Peyer's patch (tissue), 4 donors: ENCODE measurements at regions not wholly inside any gene's neighbourhood (a gene's known extent, or its start where the extent isn't known, plus 50 kb on each side); places are given as distances from the start of the nearest gene placed in this dataset.

Experiments used
- DNase-seq, 3 donors: peaks; one replicate each; pipeline ENCODE4 v3.0.0-alpha.2; 2017 to 2019
- H3K27ac ChIP-seq, 4 donors: fragments of 200-600 bp; sonication (generic); one replicate each; pipeline ENCODE4 v1.5.1; 2016 to 2019
- H3K27me3 ChIP-seq, 2 donors: fragments of 200-600 bp; sonication (generic); one replicate each; pipeline ENCODE4 v1.5.1; 2019
- H3K36me3 ChIP-seq, 3 donors: fragments of 200-600 bp; sonication (generic); one replicate each; pipeline ENCODE4 v1.5.1; 2016 to 2019
- H3K4me1 ChIP-seq, 4 donors: fragments of 200-600 bp; sonication (generic); one replicate each; pipeline ENCODE4 v1.5.1; 2016 to 2019
- H3K4me3 ChIP-seq, 4 donors: fragments of 200-600 bp; sonication (generic); 1 replicate in 3 of 4; 2 replicates in 1 of 4; pipeline ENCODE4 v1.5.1; 2016 to 2019; ENCODE audit warnings: mild to moderate bottlenecking in 1 of 4
- H3K9me3 ChIP-seq, 4 donors: fragments of 200-600 bp; sonication (generic); one replicate each; pipeline ENCODE4 v1.5.1; 2016 to 2019; ENCODE audit warnings: mild to moderate bottlenecking in 1 of 4
- POLR2A ChIP-seq, 2 donors: fragments of 450-650 bp; IDR thresholded peaks; one replicate each; pipeline ENCODE4 v1.5.1; 2017; ENCODE audit warnings: antibody characterized with exemption in 2 of 2, mild to moderate bottlenecking in 2 of 2, moderate library complexity in 2 of 2
- TF ChIP-seq, protein P1 (sequence below), 6 experiments: fragments of 450-650 bp in 4 of 6; fragments of 200-600 bp in 2 of 6; sonication (generic) in 1 of 6; IDR thresholded peaks; one replicate each; pipeline ENCODE4 v1.5.1; 2017 to 2019; ENCODE audit warnings: antibody characterized with exemption in 6 of 6, mild to moderate bottlenecking in 3 of 6, moderate library complexity in 1 of 6

DNA sequence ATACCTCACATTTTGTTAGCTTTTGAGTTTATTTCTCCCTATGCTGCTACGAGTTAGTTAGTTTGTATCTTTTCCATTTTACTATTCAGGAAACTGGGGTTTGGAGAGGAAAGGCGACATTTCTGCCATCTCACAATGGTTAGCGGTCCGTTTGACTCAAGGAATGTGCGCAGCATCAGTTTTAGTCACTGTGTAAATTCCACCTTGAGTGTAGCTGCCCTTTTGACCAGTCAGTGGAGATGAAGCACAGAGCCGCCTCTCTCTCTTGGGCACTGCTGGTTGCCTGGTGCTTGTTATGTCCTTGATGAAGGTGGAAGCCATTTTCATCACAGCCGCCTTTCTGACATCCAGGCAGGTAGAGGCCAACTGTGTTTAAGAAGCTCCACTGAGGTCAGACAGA lies 185.5 kb downstream of the SCP2D1 start:
- no peak for DNase-seq
- Histone ChIP-seq H3K36me3 (no peaks in the 10 kb centered on the region), H3K9me3 (no peaks in the 10 kb centered on the region), H3K4me3 (no peak overlapping the region), H3K27me3 (no peaks in the 10 kb centered on the region), H3K27ac (no peak overlapping the region), H3K4me1 (no peaks in the 10 kb centered on the region)
- TF ChIP-seq, protein P1, sequence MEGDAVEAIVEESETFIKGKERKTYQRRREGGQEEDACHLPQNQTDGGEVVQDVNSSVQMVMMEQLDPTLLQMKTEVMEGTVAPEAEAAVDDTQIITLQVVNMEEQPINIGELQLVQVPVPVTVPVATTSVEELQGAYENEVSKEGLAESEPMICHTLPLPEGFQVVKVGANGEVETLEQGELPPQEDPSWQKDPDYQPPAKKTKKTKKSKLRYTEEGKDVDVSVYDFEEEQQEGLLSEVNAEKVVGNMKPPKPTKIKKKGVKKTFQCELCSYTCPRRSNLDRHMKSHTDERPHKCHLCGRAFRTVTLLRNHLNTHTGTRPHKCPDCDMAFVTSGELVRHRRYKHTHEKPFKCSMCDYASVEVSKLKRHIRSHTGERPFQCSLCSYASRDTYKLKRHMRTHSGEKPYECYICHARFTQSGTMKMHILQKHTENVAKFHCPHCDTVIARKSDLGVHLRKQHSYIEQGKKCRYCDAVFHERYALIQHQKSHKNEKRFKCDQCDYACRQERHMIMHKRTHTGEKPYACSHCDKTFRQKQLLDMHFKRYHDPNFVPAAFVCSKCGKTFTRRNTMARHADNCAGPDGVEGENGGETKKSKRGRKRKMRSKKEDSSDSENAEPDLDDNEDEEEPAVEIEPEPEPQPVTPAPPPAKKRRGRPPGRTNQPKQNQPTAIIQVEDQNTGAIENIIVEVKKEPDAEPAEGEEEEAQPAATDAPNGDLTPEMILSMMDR (IDR thresholded peaks at IDR 0.05): no peak
- TF ChIP-seq POLR2A (IDR thresholded peaks at IDR 0.05): no peak

DNA sequence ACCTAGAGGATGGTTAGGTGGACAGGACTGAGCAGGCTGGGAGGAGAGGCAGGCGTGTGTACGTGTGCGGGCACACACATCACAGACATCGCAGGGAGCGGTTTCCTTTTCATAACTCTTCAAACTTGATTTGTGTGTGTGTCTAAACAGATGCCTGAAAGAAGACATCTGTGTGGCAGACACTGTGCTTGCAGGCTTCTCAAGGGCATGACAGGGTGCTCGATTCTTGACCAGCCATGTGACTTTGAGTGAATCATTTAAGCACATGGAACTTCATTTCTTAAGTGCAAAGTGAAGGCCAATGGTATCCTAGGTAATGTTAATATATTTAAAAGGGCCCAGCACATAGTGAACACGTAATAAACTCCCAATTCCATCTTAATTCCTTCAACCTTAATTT lies 186.5 kb downstream of the SCP2D1 start:
- no peaks in the 10 kb centered on the region for H3K27me3 ChIP-seq
- TF ChIP-seq POLR2A (IDR thresholded peaks at IDR 0.05): no peak
- TF ChIP-seq, protein P1 (IDR thresholded peaks at IDR 0.05): no peak
- H3K4me3 ChIP-seq: no peak overlapping the region
- no peak overlapping the region for H3K27ac ChIP-seq
- H3K9me3 ChIP-seq: no peaks in the 10 kb centered on the region
- H3K4me1 ChIP-seq: no peaks in the 10 kb centered on the region
- no peak for DNase-seq
- H3K36me3 ChIP-seq: no peaks in the 10 kb centered on the region

DNA sequence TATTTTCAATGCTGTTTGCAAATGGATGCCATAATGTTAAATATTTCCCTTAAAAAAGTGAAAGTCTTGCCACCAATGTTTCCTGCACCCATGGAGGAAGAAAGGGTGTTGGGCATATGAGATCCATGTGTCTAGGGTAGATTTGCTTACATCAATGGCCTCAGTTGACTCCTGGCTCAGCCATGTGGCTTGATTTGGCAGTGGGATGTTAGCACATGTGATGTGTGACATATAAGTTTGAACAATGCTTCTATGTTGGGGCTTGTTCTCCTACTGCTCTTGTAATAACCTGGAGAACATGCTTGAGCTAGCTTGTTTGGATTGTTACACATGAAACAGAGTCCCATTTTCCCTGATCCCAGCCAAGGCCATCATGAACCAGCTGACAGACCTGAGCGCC lies 187.6 kb downstream of the SCP2D1 start:
- Histone ChIP-seq H3K27me3 (no peaks in the 10 kb centered on the region), H3K4me1 (no peaks in the 10 kb centered on the region), H3K36me3 (no peaks in the 10 kb centered on the region), H3K9me3 (no peaks in the 10 kb centered on the region), H3K27ac (no peak overlapping the region), H3K4me3 (no peak overlapping the region)
- TF ChIP-seq, protein P1 (IDR thresholded peaks at IDR 0.05): no peak
- TF ChIP-seq POLR2A (IDR thresholded peaks at IDR 0.05): no peak
- no peak for DNase-seq

DNA sequence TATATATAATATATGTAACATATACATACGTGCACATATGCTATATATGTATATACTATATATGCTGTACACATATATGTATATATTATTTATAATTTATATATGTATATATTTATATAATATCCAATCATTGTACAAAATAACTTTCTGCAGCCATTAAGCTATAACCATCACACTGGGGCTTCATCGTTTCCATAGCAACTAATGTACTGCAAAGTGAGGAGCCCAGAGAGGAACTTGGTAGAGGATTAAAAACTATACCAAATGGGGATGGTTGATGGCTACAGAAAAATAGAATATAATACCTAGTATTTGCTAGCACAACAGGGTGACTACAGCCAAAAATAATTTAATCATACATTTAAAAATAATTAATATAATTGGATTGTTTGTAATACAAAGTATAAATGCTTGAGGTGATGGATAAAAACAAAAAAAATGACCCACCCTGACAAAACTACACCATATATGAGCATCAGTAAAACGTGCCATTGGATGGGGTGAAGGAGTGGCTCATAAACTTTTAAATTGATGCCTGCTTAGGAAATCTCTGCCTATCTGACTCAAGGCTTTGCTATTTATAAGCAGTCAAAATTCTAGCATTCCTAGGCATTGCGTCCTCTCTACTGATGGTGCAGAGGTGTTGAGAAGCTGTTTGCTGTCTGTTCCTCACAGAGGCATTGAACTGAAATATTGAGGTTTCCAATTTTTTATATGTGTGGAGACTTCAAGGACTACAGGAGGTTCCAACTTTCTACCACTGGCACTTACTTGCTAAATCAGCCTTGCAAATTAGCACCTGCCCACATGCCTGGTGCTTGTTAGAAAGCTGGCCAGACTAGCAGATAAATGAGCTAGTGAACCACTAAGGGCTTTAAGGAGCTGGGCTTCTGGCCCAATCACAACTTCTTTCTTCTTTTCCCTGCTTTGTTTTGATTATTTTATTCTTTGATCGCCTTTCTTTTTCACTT lies 190.1 kb downstream of the SCP2D1 start:
- no peak overlapping the region for H3K27ac ChIP-seq
- no peak overlapping the region for H3K4me3 ChIP-seq
- DNase-seq: no peak
- no peaks in the 10 kb centered on the region for H3K36me3 ChIP-seq
- no peaks in the 10 kb centered on the region for H3K9me3 ChIP-seq
- no peaks in the 10 kb centered on the region for H3K4me1 ChIP-seq
- no peak for TF ChIP-seq POLR2A (IDR thresholded peaks at IDR 0.05)
- TF ChIP-seq, protein P1 (IDR thresholded peaks at IDR 0.05): no peak
- H3K27me3 ChIP-seq: no peaks in the 10 kb centered on the region

DNA sequence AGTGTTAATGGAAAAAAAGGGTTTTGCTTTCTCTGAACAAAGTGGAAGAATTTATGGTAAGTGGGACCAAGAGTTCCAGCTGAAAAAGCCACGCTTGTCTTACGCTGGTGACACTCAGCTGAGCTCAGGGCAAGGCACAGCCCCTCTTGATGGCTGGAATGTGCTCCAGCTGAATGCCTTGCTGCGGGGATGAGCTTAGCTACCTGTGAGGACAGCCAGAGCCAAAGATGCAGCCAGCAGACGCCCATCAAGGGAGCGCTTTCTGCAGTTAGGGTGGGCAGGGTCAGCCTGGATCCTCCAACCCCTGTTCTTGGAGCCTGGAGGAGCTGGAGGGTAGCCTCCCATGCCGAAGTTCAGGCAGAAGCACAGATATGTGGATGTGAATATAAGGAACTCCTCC lies 191.4 kb downstream of the SCP2D1 start:
- no peak for DNase-seq
- no peaks in the 10 kb centered on the region for H3K27me3 ChIP-seq
- no peak overlapping the region for H3K27ac ChIP-seq
- TF ChIP-seq POLR2A (IDR thresholded peaks at IDR 0.05): no peak
- TF ChIP-seq, protein P1 (IDR thresholded peaks at IDR 0.05): no peak
- H3K9me3 ChIP-seq: no peaks in the 10 kb centered on the region
- H3K4me1 ChIP-seq: no peaks in the 10 kb centered on the region
- H3K36me3 ChIP-seq: no peaks in the 10 kb centered on the region
- H3K4me3 ChIP-seq: no peak overlapping the region
